H1 (cell line): ENCODE measurements at regions not wholly inside any gene's neighbourhood (a gene's known extent, or its start where the extent isn't known, plus 50 kb on each side); places are given as distances from the start of the nearest gene placed in this dataset.

Experiments
- CTCF ChIA-PET: fragments of 300-600 bp; sonication (Branson Sonifier 250); formaldehyde crosslinking; loops from one replicate; lab custom pipeline; 2021; ENCODE audit not compliant: partially characterized antibody; lab: Charles Lee
- POLR2A ChIA-PET: fragments of 300-600 bp; sonication (Branson Sonifier 250); formaldehyde crosslinking; loops from one replicate; lab custom pipeline; 2021; ENCODE audit warnings: inconsistent platforms; ENCODE audit not compliant: partially characterized antibody; lab: Charles Lee
- DNase-seq, 2 experiments: peaks; one replicate each; pipeline versions ENCODE4 v3.0.0 to v3.0.0-alpha.2; 2010 to 2022; ENCODE audit warnings: low spot score in 2 of 2, low read depth in 1 of 2, mixed read lengths in 1 of 2
- FAIRE-seq: peaks from 2 replicates; lab custom pipeline; 2011; peaks lifted over from hg19 to GRCh38; lab: Jason Lieb, UNC
- H2AFZ ChIP-seq: 2 replicates; pipeline ENCODE4 v1.8.1; 2012; ENCODE audit warnings: low read length, inconsistent platforms
- H2AK5ac ChIP-seq: 2 replicates; pipeline ENCODE4 v1.6.1; 2013; ENCODE audit warnings: low read depth, low read length
- H2BK120ac ChIP-seq: replicated peaks from 2 replicates; pipeline ENCODE3; 2013; ENCODE audit warnings: low read depth, low read length, inconsistent platforms
- H2BK12ac ChIP-seq: 2 replicates; pipeline ENCODE4 v1.6.1; 2013; ENCODE audit warnings: low read depth, low read length
- H2BK15ac ChIP-seq: 2 replicates; pipeline ENCODE4 v1.6.1; 2013; ENCODE audit warnings: low read length
- H2BK20ac ChIP-seq: 2 replicates; pipeline ENCODE4 v1.6.1; 2013; ENCODE audit warnings: low read length
- H2BK5ac ChIP-seq: 2 replicates; pipeline ENCODE4 v1.6.1; 2013; ENCODE audit warnings: low read depth, low read length
- H3K14ac ChIP-seq: 2 replicates; pipeline ENCODE4 v1.6.1; 2013; ENCODE audit warnings: inconsistent platforms; ENCODE audit not compliant: insufficient read length
- H3K18ac ChIP-seq: 2 replicates; pipeline ENCODE4 v1.6.1; 2013; ENCODE audit warnings: low read length; ENCODE audit errors: extremely low read depth
- H3K23ac ChIP-seq: 2 replicates; pipeline ENCODE4 v1.6.1; 2013; ENCODE audit warnings: inconsistent platforms; ENCODE audit not compliant: insufficient read length
- H3K23me2 ChIP-seq: 2 replicates; pipeline ENCODE4 v1.6.1; 2013; ENCODE audit warnings: low read depth, low read length
- H3K27ac ChIP-seq: 2 replicates; pipeline ENCODE4 v1.6.1; 2011; ENCODE audit warnings: low read depth, low read length, inconsistent platforms
- H3K27me3 ChIP-seq, 4 experiments: replicated peaks in 1 of 4; 1 replicate in 1 of 4; 2 replicates in 3 of 4; pipeline versions ENCODE4 v1.6.1 to v1.8.1; 2011 to 2013; ENCODE audit warnings: low read length in 3 of 4, mild to moderate bottlenecking in 3 of 4, inconsistent platforms in 2 of 4, mixed read lengths in 2 of 4, moderate library complexity in 1 of 4; ENCODE audit not compliant: control insufficient read depth in 3 of 4, insufficient read depth in 3 of 4; ENCODE audit errors: extremely low read depth in 1 of 4
- H3K36me3 ChIP-seq, 4 experiments: 2 replicates each; pipeline versions ENCODE4 v1.6.1 to v1.8.1; 2011 to 2013; ENCODE audit warnings: mild to moderate bottlenecking in 4 of 4, low read length in 3 of 4, moderate library complexity in 2 of 4, control low read depth in 1 of 4, inconsistent platforms in 1 of 4; ENCODE audit not compliant: insufficient read depth in 4 of 4, control insufficient read depth in 2 of 4
- H3K4ac ChIP-seq: replicated peaks from 2 replicates; pipeline ENCODE3; 2013; ENCODE audit warnings: low read length, low read depth, mixed read lengths, inconsistent platforms; ENCODE audit not compliant: insufficient read length
- H3K4me1 ChIP-seq, 4 experiments: replicated peaks in 1 of 4; 1 replicate in 1 of 4; 2 replicates in 3 of 4; pipeline versions ENCODE4 v1.6.1 to v1.8.1; 2011 to 2013; ENCODE audit warnings: low read length in 3 of 4, inconsistent platforms in 2 of 4, mixed read lengths in 1 of 4; ENCODE audit not compliant: insufficient read depth in 4 of 4, control insufficient read depth in 3 of 4
- H3K4me2 ChIP-seq, 2 experiments: 2 replicates each; pipeline versions ENCODE4 v1.6.1 to v1.8.1; 2011 to 2013; ENCODE audit warnings: low read depth in 2 of 2, low read length in 2 of 2, control low read depth in 1 of 2, inconsistent platforms in 1 of 2, mild to moderate bottlenecking in 1 of 2; ENCODE audit not compliant: insufficient read depth in 1 of 2
- H3K4me3 ChIP-seq, 4 experiments: fragments of 200-600, 300-600 bp in 1 of 4; sonication (generic), shearing (Covaris generic), sonication (Bioruptor Twin) in 1 of 4; 2 replicates each; pipeline versions ENCODE4 v1.5.1 to v1.8.1; 2011 to 2016; ENCODE audit warnings: low read length in 4 of 4, low read depth in 3 of 4, control low read depth in 2 of 4, inconsistent platforms in 2 of 4, mild to moderate bottlenecking in 2 of 4, mixed read lengths in 1 of 4, moderate library complexity in 1 of 4; ENCODE audit not compliant: insufficient read depth in 2 of 4; ENCODE audit errors: extremely low read depth in 1 of 4
- H3K56ac ChIP-seq: replicated peaks from 2 replicates; pipeline ENCODE3; 2013; ENCODE audit warnings: low read depth, mild to moderate bottlenecking, mixed read lengths, low read length, inconsistent platforms; ENCODE audit not compliant: insufficient read length
- H3K79me1 ChIP-seq: 2 replicates; pipeline ENCODE4 v1.6.1; 2013; ENCODE audit warnings: low read depth, low read length, control low read depth
- H3K79me2 ChIP-seq, 2 experiments: 2 replicates each; pipeline versions ENCODE4 v1.6.1 to v1.8.1; 2012 to 2013; ENCODE audit warnings: low read length in 2 of 2, mild to moderate bottlenecking in 2 of 2, inconsistent platforms in 1 of 2; ENCODE audit not compliant: insufficient read depth in 2 of 2, control insufficient read depth in 1 of 2
- H3K9ac ChIP-seq, 4 experiments: replicated peaks in 1 of 4; 1 replicate in 1 of 4; 2 replicates in 3 of 4; pipeline versions ENCODE4 v1.6.1 to v1.8.1; 2011 to 2013; ENCODE audit warnings: low read depth in 3 of 4, low read length in 3 of 4, control low read depth in 2 of 4, mild to moderate bottlenecking in 2 of 4, moderate library complexity in 2 of 4, inconsistent platforms in 1 of 4; ENCODE audit errors: extremely low read depth in 1 of 4
- H3K9me3 ChIP-seq, 2 experiments: 2 replicates each; pipeline versions ENCODE4 v1.6.1 to v1.8.1; 2012 to 2013; ENCODE audit warnings: mild to moderate bottlenecking in 2 of 2, moderate library complexity in 2 of 2, control low read depth in 1 of 2, inconsistent platforms in 1 of 2, low read depth in 1 of 2, low read length in 1 of 2, mixed read lengths in 1 of 2; ENCODE audit not compliant: insufficient read depth in 2 of 2
- H4K20me1 ChIP-seq, 2 experiments: replicated peaks in 1 of 2; 2 replicates each; pipeline versions ENCODE3 to v1.8.1; 2011 to 2013; ENCODE audit warnings: inconsistent platforms in 2 of 2, low read length in 2 of 2, mild to moderate bottlenecking in 1 of 2; ENCODE audit not compliant: insufficient read depth in 2 of 2, control insufficient read depth in 1 of 2
- H4K5ac ChIP-seq: 2 replicates; pipeline ENCODE4 v1.6.1; 2013; ENCODE audit warnings: low read length, low read depth, mixed read lengths, inconsistent platforms; ENCODE audit not compliant: insufficient read length
- H4K8ac ChIP-seq: 2 replicates; pipeline ENCODE4 v1.8.0; 2013; ENCODE audit warnings: mild to moderate bottlenecking, moderate library complexity, low read length, inconsistent platforms; ENCODE audit not compliant: insufficient read depth; ENCODE audit errors: extremely low read depth
- H4K91ac ChIP-seq: replicated peaks from 2 replicates; pipeline ENCODE3; 2013; ENCODE audit warnings: low read length, mixed read lengths, inconsistent platforms; ENCODE audit not compliant: insufficient read length
- ATF3 ChIP-seq: IDR thresholded peaks from 2 replicates; pipeline ENCODE4 v1.6.1; 2011; ENCODE audit warnings: low read depth, mild to moderate bottlenecking, low read length; ENCODE audit not compliant: insufficient read depth
- BCL11A ChIP-seq, 2 experiments: IDR thresholded peaks; one replicate each; pipeline ENCODE4 v1.6.1; 2011; ENCODE audit warnings: low read depth in 2 of 2, low read length in 2 of 2, mild to moderate bottlenecking in 2 of 2
- CHD1 ChIP-seq: IDR thresholded peaks from 2 replicates; pipeline ENCODE4 v1.6.1; 2012; ENCODE audit warnings: low read depth, low read length, improper control_type of control experiment
- CREB1 ChIP-seq: IDR thresholded peaks from 2 replicates; pipeline ENCODE4 v1.6.1; 2012; ENCODE audit warnings: inconsistent platforms
- CTBP2 ChIP-seq: IDR thresholded peaks from 2 replicates; pipeline ENCODE4 v1.7.0; 2011; ENCODE audit warnings: borderline replicate concordance, mild to moderate bottlenecking, moderate library complexity, mixed read lengths, low read length; ENCODE audit not compliant: insufficient read depth, insufficient read length
- E2F6 ChIP-seq: IDR thresholded peaks from 2 replicates; pipeline ENCODE4 v1.6.1; 2012; ENCODE audit warnings: inconsistent platforms
- KDM4A ChIP-seq: IDR thresholded peaks from one replicate; pipeline ENCODE4 v1.7.1; 2012; ENCODE audit warnings: low read depth, mild to moderate bottlenecking, moderate library complexity, low read length, inconsistent platforms; ENCODE audit not compliant: severe bottlenecking
- RAD21 ChIP-seq, 2 experiments: IDR thresholded peaks in 1 of 2; conservative IDR thresholded peaks in 1 of 2; 2 replicates each; pipeline ENCODE4 v1.6.1; 2011; ENCODE audit warnings: low read depth in 2 of 2, low read length in 2 of 2, improper control_type of control experiment in 1 of 2, inconsistent platforms in 1 of 2, mild to moderate bottlenecking in 1 of 2, moderate library complexity in 1 of 2
- RBBP5 ChIP-seq: IDR thresholded peaks from 2 replicates; pipeline ENCODE4 v1.7.1; 2012; ENCODE audit warnings: low read depth, mild to moderate bottlenecking, inconsistent platforms, low read length, moderate library complexity, borderline replicate concordance
- SIN3A ChIP-seq, 2 experiments: IDR thresholded peaks in 1 of 2; conservative IDR thresholded peaks in 1 of 2; 2 replicates each; pipeline ENCODE4 v1.6.1; 2011 to 2012; ENCODE audit warnings: low read length in 2 of 2, improper control_type of control experiment in 1 of 2, low read depth in 1 of 2, mild to moderate bottlenecking in 1 of 2
- SP1 ChIP-seq: IDR thresholded peaks from 2 replicates; pipeline ENCODE4 v1.6.1; 2011; ENCODE audit warnings: low read depth, low read length
- SP2 ChIP-seq: IDR thresholded peaks from 2 replicates; pipeline ENCODE4 v1.6.1; 2012; ENCODE audit warnings: mild to moderate bottlenecking, low read length, inconsistent platforms
- SUZ12 ChIP-seq: fragments of 200-600 bp; sonication (generic); IDR thresholded peaks from 2 replicates; pipeline ENCODE4 v1.6.1; 2012; ENCODE audit warnings: mild to moderate bottlenecking, inconsistent platforms, low read length, moderate library complexity, mixed read lengths
- WGBS, 2 experiments: shearing (Covaris generic) in 1 of 2; methylation state at CpG; one replicate each; pipeline versions ENCODE4 v1.1.6 to v1.1.7; 2013 to 2015; ENCODE audit warnings: low lambda C conversion rate in 2 of 2, mixed read lengths in 2 of 2, inconsistent platforms in 1 of 2, low coverage in 1 of 2, missing lambda C conversion rate in 1 of 2; ENCODE audit not compliant: insufficient replicate concordance in 2 of 2, insufficient coverage in 1 of 2, insufficient read length in 1 of 2; ENCODE audit errors: extremely low coverage in 1 of 2, missing lambda C conversion rate in 1 of 2; 5-methylcytosine and 5-hydroxymethylcytosine counted together

- H4K8ac ChIP-seq = no peak overlapping the region
- H3K9ac ChIP-seq = no peak overlapping the region
- no peak overlapping the region for H4K91ac ChIP-seq
- no peak overlapping the region for H2BK15ac ChIP-seq
- H2AFZ ChIP-seq = no peak overlapping the region
- no peak overlapping the region for H3K4me2 ChIP-seq
- H3K4ac ChIP-seq = no peak overlapping the region
- H3K27me3 ChIP-seq = no peaks in the 10 kb centered on the region
- ChIA-PET POLR2A (interaction anchor here (0.7 kb wide), 1 partner anchor 245 kb away, joined by 3 read pairs; no protein-coding TSS in a partner anchor), CTCF (interaction anchor here (0.9 kb wide), 1 partner anchor 9 kb away, joined by 3 read pairs; no protein-coding TSS in a partner anchor)
- no peaks in the 10 kb centered on the region; a peak in 1 of 7 replicates for H3K4me1 ChIP-seq
- H3K4me3 ChIP-seq = no peak overlapping the region
- no peaks in the 10 kb centered on the region for H3K36me3 ChIP-seq
- H3K18ac ChIP-seq = no peak overlapping the region
- 90% methylated on average over 3 of the region's 3 CpGs; no CpG with 5 or more reads in 1 of the 2 experiments for WGBS, 2 experiments
- H3K9me3 ChIP-seq = no peaks in the 10 kb centered on the region
- H3K79me2 ChIP-seq = no peaks in the 10 kb centered on the region
- no peaks in the 10 kb centered on the region for H3K23me2 ChIP-seq
- no peak overlapping the region for H3K14ac ChIP-seq
- no peak overlapping the region for H2BK5ac ChIP-seq
- H3K27ac ChIP-seq = no peak overlapping the region
- DNase-seq = no peak
- no peak overlapping the region for H2BK12ac ChIP-seq
- H4K20me1 ChIP-seq = no peaks in the 10 kb centered on the region
- H3K56ac ChIP-seq = no peak overlapping the region
- H2BK120ac ChIP-seq = no peak overlapping the region
- H4K5ac ChIP-seq = no peak overlapping the region
- H2BK20ac ChIP-seq = no peak overlapping the region
- FAIRE-seq = no peak
- H2AK5ac ChIP-seq = no peak overlapping the region
- H3K79me1 ChIP-seq = no peaks in the 10 kb centered on the region
- H3K23ac ChIP-seq = no peak overlapping the region
- no peak for TF ChIP-seq SIN3A (conservative IDR thresholded peaks at IDR 0.05 in 1 of 2, IDR thresholded peaks at IDR 0.05 in 1 of 2; ENCODE audit: low read depth in 1 of 2, low read length in 2 of 2)
- TF ChIP-seq RAD21 (IDR thresholded peaks at IDR 0.05 in 1 of 2, conservative IDR thresholded peaks at IDR 0.05 in 1 of 2; ENCODE audit: low read depth in 2 of 2, low read length in 2 of 2) = no peak
- no peak for TF ChIP-seq SP2
- no peak for TF ChIP-seq E2F6
- no peak for TF ChIP-seq SP1
- no peak for TF ChIP-seq KDM4A
- no peak for TF ChIP-seq SUZ12
- TF ChIP-seq ATF3 = no peak
- TF ChIP-seq CTBP2 = no peak
- no peak for TF ChIP-seq RBBP5
- no peak for TF ChIP-seq BCL11A (IDR thresholded peaks at IDR 0.05; ENCODE audit: low read depth in 2 of 2, low read length in 2 of 2)
- no peak for TF ChIP-seq CREB1
- no peak for TF ChIP-seq CHD1
Observed at GRCh38 chr5:60507687-60508086, 192.3 kb downstream of the DEPDC1B start.
